ENCODE measurements at regions not wholly inside any gene's neighbourhood (a gene's known extent, or its start where the extent isn't known, plus 50 kb on each side); places are given as distances from the start of the nearest gene placed in this dataset.

DNA sequence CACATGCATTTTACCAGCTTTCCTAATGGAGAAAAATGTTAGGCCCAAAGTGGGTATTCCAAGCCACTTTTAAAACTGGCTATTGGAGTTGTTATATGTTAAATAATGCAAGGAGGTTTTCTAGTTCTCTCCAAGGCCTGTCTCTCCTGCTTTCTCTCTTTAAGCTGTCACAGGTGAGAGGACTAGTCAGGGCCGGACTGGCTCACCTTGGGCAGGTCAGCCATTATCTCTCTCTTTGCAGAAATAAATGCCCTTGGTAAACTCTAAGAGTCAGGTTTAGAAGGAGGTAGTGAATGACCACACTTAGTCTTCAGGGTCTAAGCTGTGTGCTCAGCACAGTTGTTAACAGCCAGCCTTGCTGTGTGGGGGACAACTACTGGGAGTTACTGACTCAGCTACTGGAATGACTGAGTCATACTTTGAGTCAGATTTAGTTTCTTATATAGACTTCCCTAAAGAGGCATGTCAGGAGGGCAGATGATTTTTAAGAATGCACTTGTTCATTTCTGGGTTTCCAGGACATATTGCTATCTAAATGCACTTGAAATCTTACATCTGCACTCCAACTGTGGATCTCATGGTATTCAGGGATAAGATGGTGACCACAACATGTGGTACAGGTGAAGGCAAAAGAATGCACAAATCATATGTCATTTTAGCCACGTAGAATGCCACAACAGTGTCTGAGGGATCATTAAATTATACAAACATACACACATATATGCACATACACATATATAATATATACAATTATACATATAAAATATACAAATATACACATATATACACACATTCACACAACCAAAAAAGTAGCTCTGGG lies 719.4 kb downstream of the EPM2A start:
- whole genome bisulfite sequencing, 2 experiments (ENCODE audit: extremely low coverage in 1 of 2, insufficient coverage in 1 of 2, insufficient read length in 1 of 2, insufficient replicate concordance in 2 of 2, low coverage in 1 of 2, low lambda C conversion rate in 2 of 2, missing lambda C conversion rate in 1 of 2), result 97% methylated on average over 2 of the region's 2 CpGs; no CpG with 5 or more reads in 1 of the 2 experiments
- Histone ChIP-seq H3K79me1 (ENCODE audit: low read depth, low read length) (no peaks in the 10 kb centered on the region), H3K9me3 (ENCODE audit: insufficient read depth in 2 of 2, low read depth in 1 of 2, low read length in 1 of 2) (no peaks in the 10 kb centered on the region), H3K27ac (ENCODE audit: low read depth, low read length) (no peak overlapping the region), H3K4me2 (ENCODE audit: insufficient read depth in 1 of 2, low read depth in 2 of 2, low read length in 2 of 2) (no peak overlapping the region), H2BK5ac (ENCODE audit: low read depth, low read length) (no peak overlapping the region), H3K9ac (replicated peaks in 1 of 4; ENCODE audit: extremely low read depth in 1 of 4, low read depth in 3 of 4, low read length in 3 of 4) (no peak overlapping the region), H3K36me3 (ENCODE audit: control insufficient read depth in 2 of 4, insufficient read depth in 4 of 4, low read length in 3 of 4) (no peaks in the 10 kb centered on the region), H4K20me1 (replicated peaks in 1 of 2; ENCODE audit: control insufficient read depth in 1 of 2, insufficient read depth in 2 of 2, low read length in 2 of 2) (no peaks in the 10 kb centered on the region), H4K8ac (ENCODE audit: extremely low read depth, insufficient read depth, low read length) (no peak overlapping the region), H2BK15ac (ENCODE audit: low read length) (no peak overlapping the region), H2AFZ (ENCODE audit: low read length) (peak overlapping the region; percentile 85; the same call in 1 of the 2 replicates), H3K56ac (replicated peaks; ENCODE audit: insufficient read length, low read depth, low read length) (no peak overlapping the region), H3K14ac (ENCODE audit: insufficient read length) (no peak overlapping the region), H2BK20ac (ENCODE audit: low read length) (no peak overlapping the region), H3K27me3 (replicated peaks in 1 of 4; ENCODE audit: control insufficient read depth in 3 of 4, extremely low read depth in 1 of 4, insufficient read depth in 3 of 4, low read length in 3 of 4) (no peaks in the 10 kb centered on the region), H4K5ac (ENCODE audit: insufficient read length, low read depth, low read length) (no peak overlapping the region), H2BK120ac (replicated peaks; ENCODE audit: low read depth, low read length) (no peak overlapping the region), H3K4me3 (ENCODE audit: extremely low read depth in 1 of 4, insufficient read depth in 2 of 4, low read depth in 3 of 4, low read length in 4 of 4) (no peak overlapping the region), H4K91ac (replicated peaks; ENCODE audit: insufficient read length, low read length) (no peak overlapping the region), H3K4ac (replicated peaks; ENCODE audit: insufficient read length, low read depth, low read length) (no peak overlapping the region), H3K18ac (ENCODE audit: extremely low read depth, low read length) (no peak overlapping the region), H2BK12ac (ENCODE audit: low read depth, low read length) (no peak overlapping the region), H3K23me2 (ENCODE audit: low read depth, low read length) (no peaks in the 10 kb centered on the region), H3K79me2 (ENCODE audit: control insufficient read depth in 1 of 2, insufficient read depth in 2 of 2, low read length in 2 of 2) (no peaks in the 10 kb centered on the region), H2AK5ac (ENCODE audit: low read depth, low read length) (no peak overlapping the region), H3K23ac (ENCODE audit: insufficient read length) (no peak overlapping the region), H3K4me1 (replicated peaks in 1 of 4; ENCODE audit: control insufficient read depth in 3 of 4, insufficient read depth in 4 of 4, low read length in 3 of 4) (peaks cover 0 to 5% (median 0%) of the 10 kb centered on the region in 4 experiments; a peak in 1 of 7 replicates)
- FAIRE-seq (no peak), DNase-seq (ENCODE audit: low read depth in 1 of 2, low spot score in 2 of 2) (no peak)
- ChIA-PET CTCF (ENCODE audit: partially characterized antibody) (no interaction called here), POLR2A (ENCODE audit: partially characterized antibody) (no interaction called here)
- peak; percentile 74 for TF ChIP-seq BACH1 (IDR thresholded peaks at IDR 0.05; ENCODE audit: low read length)
- no peak for TF ChIP-seq SP1 (IDR thresholded peaks at IDR 0.05; ENCODE audit: low read depth, low read length)
- TF ChIP-seq MAFK (IDR thresholded peaks at IDR 0.05; ENCODE audit: low read depth, low read length), result peak; percentile 27; the same call in 1 of the 2 replicates

Measured in H1 (cell line).